Breast epithelium (tissue), 3 donors: ENCODE measurements at regions not wholly inside any gene's neighbourhood (a gene's known extent, or its start where the extent isn't known, plus 50 kb on each side); places are given as distances from the start of the nearest gene placed in this dataset.

Experiments used
- POLR2A ChIP-seq: fragments of 450-650 bp; IDR thresholded peaks from one replicate; pipeline ENCODE4 v1.6.1; 2016; ENCODE audit warnings: antibody characterized with exemption, mild to moderate bottlenecking, moderate library complexity
- POLR2AphosphoS5 ChIP-seq, 3 donors: sonication (generic); formaldehyde crosslinking; IDR thresholded peaks; one replicate each; pipeline ENCODE4 v1.6.1; 2017; ENCODE audit warnings: antibody characterized with exemption in 3 of 3
- TF ChIP-seq, protein P1 (sequence below), 3 donors: fragments of 450-650 bp; IDR thresholded peaks; one replicate each; pipeline ENCODE4 v1.5.1; 2016 to 2017; ENCODE audit warnings: antibody characterized with exemption in 3 of 3, mild to moderate bottlenecking in 3 of 3, moderate library complexity in 3 of 3

DNA sequence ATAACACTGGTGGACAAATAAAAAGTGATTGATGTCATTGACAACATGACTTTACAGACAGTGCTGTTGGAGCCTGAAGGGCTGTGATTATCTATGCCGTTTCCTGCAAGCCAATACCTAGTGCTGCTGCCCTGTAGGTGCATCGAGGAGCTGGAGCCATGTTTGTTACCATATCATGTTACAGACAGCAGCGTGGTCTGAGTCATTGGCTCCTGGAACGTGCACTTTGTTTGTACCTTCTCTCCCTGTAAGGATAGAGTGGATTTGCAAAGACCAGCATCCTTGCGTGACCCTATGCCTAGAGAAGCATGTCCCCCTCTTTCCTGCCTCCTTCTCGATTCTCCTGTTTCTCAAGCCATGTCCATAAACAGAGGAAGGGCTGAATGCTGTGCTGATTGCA is 597.2 kb downstream of the TYW1 start:
- TF ChIP-seq, protein P1, sequence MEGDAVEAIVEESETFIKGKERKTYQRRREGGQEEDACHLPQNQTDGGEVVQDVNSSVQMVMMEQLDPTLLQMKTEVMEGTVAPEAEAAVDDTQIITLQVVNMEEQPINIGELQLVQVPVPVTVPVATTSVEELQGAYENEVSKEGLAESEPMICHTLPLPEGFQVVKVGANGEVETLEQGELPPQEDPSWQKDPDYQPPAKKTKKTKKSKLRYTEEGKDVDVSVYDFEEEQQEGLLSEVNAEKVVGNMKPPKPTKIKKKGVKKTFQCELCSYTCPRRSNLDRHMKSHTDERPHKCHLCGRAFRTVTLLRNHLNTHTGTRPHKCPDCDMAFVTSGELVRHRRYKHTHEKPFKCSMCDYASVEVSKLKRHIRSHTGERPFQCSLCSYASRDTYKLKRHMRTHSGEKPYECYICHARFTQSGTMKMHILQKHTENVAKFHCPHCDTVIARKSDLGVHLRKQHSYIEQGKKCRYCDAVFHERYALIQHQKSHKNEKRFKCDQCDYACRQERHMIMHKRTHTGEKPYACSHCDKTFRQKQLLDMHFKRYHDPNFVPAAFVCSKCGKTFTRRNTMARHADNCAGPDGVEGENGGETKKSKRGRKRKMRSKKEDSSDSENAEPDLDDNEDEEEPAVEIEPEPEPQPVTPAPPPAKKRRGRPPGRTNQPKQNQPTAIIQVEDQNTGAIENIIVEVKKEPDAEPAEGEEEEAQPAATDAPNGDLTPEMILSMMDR (IDR thresholded peaks at IDR 0.05) = no peak
- no peak for TF ChIP-seq POLR2AphosphoS5 (IDR thresholded peaks at IDR 0.05)
- TF ChIP-seq POLR2A = no peak
